ENCODE measurements at regions not wholly inside any gene's neighbourhood (a gene's known extent, or its start where the extent isn't known, plus 50 kb on each side); places are given as distances from the start of the nearest gene placed in this dataset.

DNA sequence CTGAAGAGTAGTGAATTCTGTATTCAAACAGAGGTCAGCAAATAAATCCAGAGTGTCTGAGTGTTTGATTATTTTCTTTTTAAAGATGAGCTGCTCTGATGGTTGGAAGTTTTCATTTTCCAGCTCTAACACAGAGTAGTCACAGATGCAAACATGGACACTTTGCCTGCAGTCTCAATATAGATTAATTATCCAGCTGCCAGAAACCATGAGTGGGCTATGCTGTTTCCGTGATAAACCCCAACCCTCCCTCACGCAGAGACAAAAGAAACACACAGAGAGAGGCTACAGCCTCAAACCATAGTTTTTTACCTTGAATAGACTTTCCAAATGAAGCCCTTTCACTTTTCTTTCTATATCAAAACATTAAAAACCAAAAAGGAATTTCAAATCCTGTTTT lies 884.7 kb downstream of the DIAPH3 start:
- no peak for DNase-seq (ENCODE audit: low spot score)
- Histone ChIP-seq H3K9ac (ENCODE audit: insufficient read depth, low read depth, low read length) (no peak overlapping the region), H3K4me3 (replicated peaks in 1 of 3; ENCODE audit: insufficient read depth in 1 of 3, low read depth in 2 of 3, low read length in 3 of 3) (no peak overlapping the region), H3K4me2 (ENCODE audit: low read depth, low read length) (no peak overlapping the region), H2AFZ (ENCODE audit: low read length) (no peak overlapping the region), H3K9me3 (ENCODE audit: low read length) (no peaks in the 10 kb centered on the region), H3K4me1 (ENCODE audit: insufficient read depth, low read length) (no peaks in the 10 kb centered on the region), H4K20me1 (ENCODE audit: insufficient read depth, low read length) (no peaks in the 10 kb centered on the region), H3K27ac (ENCODE audit: extremely low read length, insufficient read depth, low read length) (no peak overlapping the region), H3K36me3 (replicated peaks in 1 of 2; ENCODE audit: control insufficient read depth in 1 of 2, insufficient read depth in 2 of 2, low read length in 2 of 2) (no peaks in the 10 kb centered on the region), H3K79me2 (ENCODE audit: insufficient read depth, low read length) (no peaks in the 10 kb centered on the region), H3K27me3 (ENCODE audit: control insufficient read depth in 1 of 2, insufficient read depth in 2 of 2, low read length in 2 of 2) (no peaks in the 10 kb centered on the region)
- intact Hi-C loops (cut with micrococcal nuclease; ENCODE audit: unreplicated experiment): no loop called here
- ChIA-PET POLR2A (no interaction called here), CTCF (ENCODE audit: low intra/inter-chr PET ratio, low total read pairs) (no interaction called here)
- TF ChIP-seq, protein P1, sequence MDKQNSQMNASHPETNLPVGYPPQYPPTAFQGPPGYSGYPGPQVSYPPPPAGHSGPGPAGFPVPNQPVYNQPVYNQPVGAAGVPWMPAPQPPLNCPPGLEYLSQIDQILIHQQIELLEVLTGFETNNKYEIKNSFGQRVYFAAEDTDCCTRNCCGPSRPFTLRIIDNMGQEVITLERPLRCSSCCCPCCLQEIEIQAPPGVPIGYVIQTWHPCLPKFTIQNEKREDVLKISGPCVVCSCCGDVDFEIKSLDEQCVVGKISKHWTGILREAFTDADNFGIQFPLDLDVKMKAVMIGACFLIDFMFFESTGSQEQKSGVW (CRISPR knock-in tag; IDR thresholded peaks at IDR 0.05; ENCODE audit: borderline replicate concordance): no peak
- TF ChIP-seq CHD2 (IDR thresholded peaks at IDR 0.05; ENCODE audit: low read depth, low read length) (no peak), ZNF879 (CRISPR knock-in tag; IDR thresholded peaks at IDR 0.05) (no peak), FOXM1 (CRISPR knock-in tag; IDR thresholded peaks at IDR 0.05) (no peak), PHF20 (CRISPR knock-in tag; IDR thresholded peaks at IDR 0.05) (no peak), U2AF1 (optimal IDR thresholded peaks at IDR 0.05; ENCODE audit: low read depth, low read length) (no peak), CBX5 (CRISPR knock-in tag; IDR thresholded peaks at IDR 0.05; ENCODE audit: borderline replicate concordance) (no peak), ZNF724P (CRISPR knock-in tag; IDR thresholded peaks at IDR 0.05; ENCODE audit: borderline replicate concordance) (no peak), ZNF616 (CRISPR knock-in tag; IDR thresholded peaks at IDR 0.05; ENCODE audit: low read depth) (no peak)
- TF ChIP-seq, protein P2, sequence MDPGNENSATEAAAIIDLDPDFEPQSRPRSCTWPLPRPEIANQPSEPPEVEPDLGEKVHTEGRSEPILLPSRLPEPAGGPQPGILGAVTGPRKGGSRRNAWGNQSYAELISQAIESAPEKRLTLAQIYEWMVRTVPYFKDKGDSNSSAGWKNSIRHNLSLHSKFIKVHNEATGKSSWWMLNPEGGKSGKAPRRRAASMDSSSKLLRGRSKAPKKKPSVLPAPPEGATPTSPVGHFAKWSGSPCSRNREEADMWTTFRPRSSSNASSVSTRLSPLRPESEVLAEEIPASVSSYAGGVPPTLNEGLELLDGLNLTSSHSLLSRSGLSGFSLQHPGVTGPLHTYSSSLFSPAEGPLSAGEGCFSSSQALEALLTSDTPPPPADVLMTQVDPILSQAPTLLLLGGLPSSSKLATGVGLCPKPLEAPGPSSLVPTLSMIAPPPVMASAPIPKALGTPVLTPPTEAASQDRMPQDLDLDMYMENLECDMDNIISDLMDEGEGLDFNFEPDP (CRISPR knock-in tag; conservative IDR thresholded peaks at IDR 0.05): no peak
- WGBS (ENCODE audit: low lambda C conversion rate): 0% methylated on average over 2 of the region's 2 CpGs
- no peak for ATAC-seq
- in situ Hi-C loops (cut with HindIII; ENCODE audit: extremely low pct_ligation_motif_present, low pct_unique_long_range_greater_than_20kb): no loop called here
- no TSS peak for BruUV-seq (replicated peaks)
- FAIRE-seq: no peak

All from HepG2 (cell line).